ENCODE measurements at regions not wholly inside any gene's neighbourhood (a gene's known extent, or its start where the extent isn't known, plus 50 kb on each side); places are given as distances from the start of the nearest gene placed in this dataset.

- DNase-seq (ENCODE audit: low spot score in 2 of 2) (no peak), FAIRE-seq (no peak)
These were observed 887.1 kb upstream of the AGA start for GRCh38 chr4:178329226-178329872.

DNA sequence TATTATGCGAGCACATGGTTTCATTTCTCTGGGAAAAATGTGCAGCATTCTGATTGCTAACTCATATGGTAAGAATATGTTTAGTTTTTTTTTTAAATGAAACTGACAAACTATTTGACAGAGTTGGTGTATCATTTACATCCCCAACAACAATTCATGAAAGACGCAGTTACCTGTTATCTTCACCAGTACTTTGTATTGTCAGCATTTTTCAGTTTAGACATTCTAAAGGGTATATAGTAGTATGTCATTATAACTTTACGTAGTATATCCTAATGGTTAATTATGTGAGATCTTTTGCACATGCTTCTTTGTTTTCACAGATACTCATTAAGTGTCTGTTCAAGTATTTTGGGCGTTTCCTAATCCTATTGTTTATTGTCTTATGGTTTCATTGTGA, 891.1 kb upstream of the AGA start:
- DNase-seq (ENCODE audit: low spot score in 2 of 2) (no peak), FAIRE-seq (no peak)

DNA sequence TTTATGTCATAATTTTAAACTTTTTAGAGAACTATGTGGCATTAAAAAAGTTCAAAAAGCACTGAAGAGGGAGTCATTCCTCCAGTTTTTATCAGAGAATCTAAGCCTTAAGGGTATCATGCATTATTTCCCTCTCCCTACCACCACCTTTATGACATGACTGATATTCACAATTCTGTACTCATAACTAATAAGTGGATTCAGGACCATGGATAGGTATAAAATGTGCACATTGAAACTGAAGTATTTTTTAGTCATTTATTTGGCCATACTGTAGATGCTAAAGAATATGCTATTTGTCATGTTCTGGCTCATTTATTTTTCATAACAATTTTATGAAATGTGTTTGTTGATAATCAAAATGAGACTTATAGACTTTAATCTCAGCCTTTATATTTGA, 897.5 kb upstream of the AGA start:
- no peak for FAIRE-seq

DNA sequence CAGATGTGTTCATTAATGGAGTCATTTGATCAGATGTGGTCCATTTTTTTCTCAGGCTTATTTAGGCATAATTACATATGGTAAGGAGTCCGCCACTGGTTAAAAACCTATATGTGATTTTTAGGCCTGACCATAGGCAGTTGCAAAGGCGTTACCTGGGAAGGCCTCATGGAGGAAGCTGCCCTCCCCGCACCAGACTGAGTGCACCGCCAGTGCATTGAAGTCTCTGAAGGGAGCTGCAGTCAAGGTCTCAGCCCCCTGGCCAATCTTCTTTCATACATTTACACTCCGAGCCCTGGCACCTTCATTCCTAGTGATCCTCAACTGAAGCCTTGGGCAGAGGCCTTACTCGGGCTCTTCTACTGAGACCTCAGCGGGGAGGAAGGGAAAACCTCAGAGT, 898.2 kb upstream of the AGA start:
- FAIRE-seq (no peak), DNase-seq (ENCODE audit: low spot score in 2 of 2) (no peak)

More for the DNA sequence above, 897.5 kb upstream of the AGA start:
- DNase-seq (ENCODE audit: low spot score in 2 of 2): no peak

DNA sequence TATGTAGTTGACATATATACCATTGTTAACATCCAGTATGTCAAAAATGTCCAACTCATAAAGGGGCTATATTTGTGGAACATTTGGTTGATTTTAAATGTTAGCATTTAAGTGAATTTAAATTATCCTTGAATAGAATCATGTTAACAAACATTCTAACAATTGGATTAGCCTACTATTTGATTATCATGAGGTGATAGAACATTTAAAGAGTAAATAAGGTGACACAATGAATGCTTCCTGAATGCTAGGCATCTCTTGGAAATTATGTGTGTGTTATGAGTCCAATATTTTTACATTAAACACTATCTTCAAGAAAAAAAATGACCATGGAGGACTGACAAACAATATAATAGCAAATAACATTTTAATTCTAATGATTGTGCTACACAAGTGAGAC, 901.9 kb upstream of the AGA start:
- DNase-seq (ENCODE audit: low spot score in 2 of 2) (no peak), FAIRE-seq (no peak)

DNA sequence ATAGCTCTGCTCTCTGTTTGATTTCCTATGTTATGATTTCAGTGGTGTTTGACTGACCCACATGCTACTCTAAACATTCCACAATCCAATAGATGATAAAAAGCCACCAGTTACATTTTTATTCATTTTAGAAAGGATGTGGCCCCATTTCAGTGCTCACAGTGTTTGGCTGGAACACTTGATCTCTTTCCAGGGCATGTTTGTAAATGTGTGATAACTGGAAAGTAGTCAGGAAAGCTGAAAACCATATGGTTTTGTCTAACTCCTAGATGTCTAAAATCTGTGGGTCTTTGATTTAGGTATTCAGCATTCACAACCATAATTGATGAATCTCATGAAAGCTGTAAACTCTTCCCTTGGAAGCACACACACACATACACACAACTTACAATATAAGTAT, 904.9 kb upstream of the AGA start:
- DNase-seq (ENCODE audit: low spot score in 2 of 2) (no peak), FAIRE-seq (no peak)

DNA sequence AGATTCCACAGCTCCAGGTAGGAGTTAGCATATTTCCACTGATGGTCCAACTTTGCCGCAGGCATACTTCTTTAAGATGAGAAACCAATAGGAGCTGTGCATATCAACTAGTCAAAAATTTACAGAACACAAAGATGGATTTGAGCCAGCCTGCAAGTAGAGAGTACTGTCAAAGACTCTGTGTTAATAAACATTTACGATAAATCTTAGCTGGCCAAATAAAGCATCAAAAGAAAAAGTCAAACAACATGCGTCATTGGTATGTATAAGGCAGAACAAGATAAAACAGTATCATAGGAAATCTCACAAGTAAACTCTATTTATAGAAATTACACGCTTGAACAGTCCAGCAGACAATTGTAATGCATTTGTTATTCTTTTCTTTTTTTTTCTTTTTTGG, 907.4 kb upstream of the AGA start:
- FAIRE-seq: no peak
- DNase-seq (ENCODE audit: low spot score in 2 of 2): no peak

- no peak for DNase-seq (ENCODE audit: low spot score in 2 of 2)
- FAIRE-seq: no peak
These were observed 908.9 kb upstream of the AGA start for GRCh38 chr4:178351185-178351584.

GRCh38 chr4:178356725-178357124, 914.5 kb upstream of the AGA start:
- no peak for FAIRE-seq
- DNase-seq (ENCODE audit: low spot score in 2 of 2): no peak

DNA sequence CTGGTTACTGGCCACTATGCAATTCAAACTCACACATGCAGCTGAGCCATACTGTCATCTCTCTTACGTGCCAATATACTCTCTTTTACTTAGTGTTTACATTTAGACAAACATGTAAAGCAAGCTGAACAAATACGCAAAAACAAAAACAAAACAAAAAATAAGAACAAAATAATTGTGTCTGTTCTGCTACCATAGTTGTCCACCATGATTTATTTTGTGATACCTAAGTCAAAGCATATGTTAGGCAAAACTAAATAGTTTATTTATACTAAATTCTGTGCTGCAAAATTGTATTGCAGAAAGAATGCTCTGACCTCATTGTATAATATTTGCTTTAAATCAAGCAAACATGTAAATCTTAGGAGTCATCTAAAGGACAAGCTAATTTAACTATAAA, 943.2 kb upstream of the AGA start:
- DNase-seq (ENCODE audit: low spot score in 2 of 2) (no peak), FAIRE-seq (no peak)

DNA sequence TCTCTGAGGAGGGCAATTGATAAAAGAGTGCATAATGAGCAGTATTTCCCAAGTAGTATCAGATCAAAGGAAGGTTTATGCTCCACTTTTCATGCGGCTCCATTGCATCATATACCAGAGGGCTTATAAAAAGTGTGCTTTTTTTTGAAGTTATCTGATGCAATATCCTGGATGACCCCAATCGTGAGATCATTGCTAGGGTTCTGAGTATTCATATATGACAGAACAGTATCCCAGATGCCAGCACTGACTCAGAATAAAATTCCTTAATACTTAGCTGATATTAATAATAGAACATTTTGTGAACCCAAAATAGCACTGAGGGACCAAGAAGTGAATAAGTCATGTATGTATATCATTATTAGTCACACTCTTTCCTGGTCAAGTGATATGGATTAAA, 945.5 kb upstream of the AGA start:
- DNase-seq (ENCODE audit: low spot score in 2 of 2): no peak
- FAIRE-seq: no peak

DNA sequence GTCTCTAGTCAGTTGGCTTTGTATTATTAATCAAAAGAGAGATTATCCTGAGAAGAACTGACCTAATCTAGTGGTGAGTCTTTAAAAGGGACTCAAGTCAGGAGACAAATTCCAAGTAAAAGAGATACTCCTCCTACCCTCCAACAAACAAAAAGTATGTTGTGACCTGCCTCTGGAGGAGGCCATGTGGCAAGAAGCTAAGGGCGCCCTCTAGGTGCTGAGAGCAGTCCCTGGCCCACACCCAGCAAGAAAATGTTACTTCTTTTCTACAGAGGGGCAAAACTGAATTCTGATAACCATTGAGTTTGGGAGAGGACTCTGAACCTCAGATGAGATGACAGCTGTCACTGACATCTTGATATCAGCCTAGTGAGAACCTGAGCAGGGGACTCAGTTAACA, 953.6 kb upstream of the AGA start:
- FAIRE-seq (no peak), DNase-seq (ENCODE audit: low spot score in 2 of 2) (no peak)

DNA sequence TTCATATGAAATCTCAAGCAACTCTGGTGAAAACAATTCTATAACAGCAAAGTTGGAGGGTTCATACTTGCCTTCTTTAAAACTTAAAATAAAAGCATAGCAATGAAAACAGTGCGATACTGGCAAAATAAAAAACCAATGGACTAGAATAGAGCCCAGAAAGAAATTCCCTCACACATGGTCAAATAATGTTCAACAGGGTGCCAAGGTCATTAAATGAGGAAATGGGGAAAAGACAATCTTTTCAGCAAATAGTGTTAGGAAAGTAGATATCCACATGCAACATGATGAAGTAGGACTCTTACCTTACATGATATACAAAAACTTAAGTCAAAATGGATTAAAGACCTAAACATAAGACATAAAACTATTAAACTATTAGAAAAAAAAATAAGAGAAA, 970.2 kb upstream of the AGA start:
- DNase-seq (ENCODE audit: low spot score in 2 of 2) (no peak), FAIRE-seq (no peak)

GRCh38 chr4:178414042-178414441, 971.8 kb upstream of the AGA start:
- FAIRE-seq: no peak
- no peak for DNase-seq (ENCODE audit: low spot score in 2 of 2)

- FAIRE-seq (no peak), DNase-seq (ENCODE audit: low spot score in 2 of 2) (no peak)
These were observed 972.7 kb upstream of the AGA start for GRCh38 chr4:178414881-178415446.

GRCh38 chr4:178415925-178416324, 973.7 kb upstream of the AGA start:
- FAIRE-seq (no peak), DNase-seq (ENCODE audit: low spot score in 2 of 2) (no peak)

DNA sequence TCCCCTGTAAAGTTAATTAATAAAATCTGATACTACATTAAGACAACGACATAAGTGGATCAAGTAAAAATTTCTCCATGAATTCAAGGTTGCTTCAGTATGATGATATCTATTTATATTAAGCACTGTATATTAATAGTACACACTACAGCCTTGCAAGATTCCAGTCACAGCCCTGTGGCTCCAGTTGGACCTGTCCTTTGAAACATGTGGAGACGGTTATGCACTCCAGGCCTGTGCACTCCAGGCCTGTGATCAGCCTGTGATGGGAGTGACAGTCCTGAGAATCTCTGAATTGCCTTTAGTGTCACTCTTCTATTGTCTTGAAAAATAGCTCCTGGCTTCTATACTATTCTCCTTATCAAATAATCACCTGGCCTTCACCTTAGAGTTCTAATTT, 981.1 kb upstream of the AGA start:
- DNase-seq (ENCODE audit: low spot score in 2 of 2) (no peak), FAIRE-seq (no peak)

DNA sequence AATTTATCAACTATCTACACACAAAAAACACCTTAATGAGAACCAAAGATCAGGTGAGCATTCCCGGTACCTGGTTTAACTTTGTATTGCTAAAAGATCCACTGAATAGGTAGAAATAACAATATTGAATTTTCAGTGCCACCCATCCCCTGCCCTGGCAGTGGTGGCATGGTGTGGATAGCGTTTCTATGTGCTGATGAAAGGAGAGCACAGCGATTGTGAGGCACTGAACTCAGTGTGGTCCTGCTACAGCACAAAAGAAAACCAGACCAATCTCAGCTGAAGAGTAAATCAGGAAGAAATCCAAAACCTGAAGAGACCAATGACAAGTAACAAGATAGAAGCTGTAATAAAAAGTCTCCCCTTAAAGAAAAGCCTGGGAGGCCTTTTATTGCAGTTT, 984.6 kb upstream of the AGA start:
- FAIRE-seq (no peak), DNase-seq (ENCODE audit: low spot score in 2 of 2) (no peak)

DNA sequence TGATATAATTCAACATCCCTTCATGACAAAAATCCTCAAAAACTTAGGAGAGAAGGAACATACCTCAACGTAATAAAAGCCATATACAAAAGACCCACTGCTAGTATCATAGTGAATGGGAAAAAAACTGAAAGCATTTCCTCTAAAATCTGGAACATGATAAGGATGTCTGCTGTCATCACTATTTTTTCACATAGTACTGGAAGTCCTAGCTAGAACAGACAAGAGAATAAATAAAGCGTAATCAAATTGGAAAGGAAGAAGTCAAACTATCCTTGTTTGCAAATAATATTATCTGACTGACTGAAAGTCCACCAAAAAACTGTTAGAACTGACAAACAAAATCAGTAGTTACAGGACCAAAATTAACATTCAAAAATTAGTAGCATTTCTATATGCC, 985.4 kb upstream of the AGA start:
- no peak for DNase-seq (ENCODE audit: low spot score in 2 of 2)

DNA sequence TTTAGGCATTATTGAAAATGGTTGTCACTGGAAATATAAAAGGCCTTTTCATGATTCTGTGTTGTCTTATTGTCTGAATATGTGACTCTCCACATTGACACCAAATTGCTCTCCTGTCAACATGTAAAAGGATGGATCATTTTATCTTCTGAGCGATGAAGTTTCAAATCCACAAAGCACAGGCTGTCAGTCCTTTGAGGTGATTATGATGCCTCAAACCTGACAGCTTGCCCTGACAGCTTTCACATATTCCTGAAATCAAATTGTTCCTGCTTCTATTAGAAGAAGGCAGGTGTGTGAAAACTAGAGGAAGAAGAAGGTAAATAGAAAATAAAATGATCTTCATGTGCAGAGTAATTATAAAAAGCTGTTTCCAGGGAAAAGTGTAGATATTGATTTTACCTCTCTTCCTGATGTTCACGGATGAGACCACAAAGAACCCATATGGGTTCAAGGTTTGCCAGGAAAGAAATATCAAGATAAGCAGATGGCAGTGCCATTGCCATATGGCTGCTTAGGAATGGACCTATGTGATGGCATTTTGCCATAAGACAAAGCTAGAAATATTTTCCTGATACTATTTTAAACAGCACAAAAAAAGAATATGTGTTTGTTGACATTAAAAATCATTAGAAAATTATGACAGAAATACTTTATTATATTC, 1006.3 kb upstream of the AGA start:
- no peak for DNase-seq (ENCODE audit: low spot score in 2 of 2)
- no peak for FAIRE-seq

More for the DNA sequence above, 985.4 kb upstream of the AGA start:
- no peak for FAIRE-seq

- DNase-seq (ENCODE audit: low spot score in 2 of 2): no peak
- FAIRE-seq: no peak
These were observed 1008.4 kb upstream of the AGA start for GRCh38 chr4:178450614-178451013.

- no peak for FAIRE-seq
- DNase-seq (ENCODE audit: low spot score in 2 of 2): no peak
These were observed 1010.8 kb upstream of the AGA start for GRCh38 chr4:178453057-178453456.
